Testis (tissue), 2 donors: ENCODE measurements at regions not wholly inside any gene's neighbourhood (a gene's known extent, or its start where the extent isn't known, plus 50 kb on each side); places are given as distances from the start of the nearest gene placed in this dataset.

Experiments used
- CTCF ChIP-seq, 3 experiments: fragments of 450-650 bp in 2 of 3; fragments of 200-600 bp in 1 of 3; sonication (generic) in 1 of 3; IDR thresholded peaks; one replicate each; pipeline ENCODE4 v1.5.1; 2016 to 2019; ENCODE audit warnings: antibody characterized with exemption in 3 of 3, mild to moderate bottlenecking in 2 of 3, moderate library complexity in 1 of 3
- POLR2A ChIP-seq: fragments of 450-650 bp; IDR thresholded peaks from one replicate; pipeline ENCODE4 v1.6.1; 2017; ENCODE audit warnings: antibody characterized with exemption, mild to moderate bottlenecking, moderate library complexity

GRCh38 chr12:92989715-92990484 is 60.8 kb upstream of the EEA1 start:
- TF ChIP-seq CTCF (IDR thresholded peaks at IDR 0.05) (no peak), POLR2A (no peak)
